Testis (tissue), 2 donors: ENCODE measurements at regions not wholly inside any gene's neighbourhood (a gene's known extent, or its start where the extent isn't known, plus 50 kb on each side); places are given as distances from the start of the nearest gene placed in this dataset.

Experiments used
- POLR2A ChIP-seq: fragments of 450-650 bp; IDR thresholded peaks from one replicate; pipeline ENCODE4 v1.6.1; 2017; ENCODE audit warnings: antibody characterized with exemption, mild to moderate bottlenecking, moderate library complexity
- TF ChIP-seq, protein P1 (sequence below), 3 experiments: fragments of 450-650 bp in 2 of 3; fragments of 200-600 bp in 1 of 3; sonication (generic) in 1 of 3; IDR thresholded peaks; one replicate each; pipeline ENCODE4 v1.5.1; 2016 to 2019; ENCODE audit warnings: antibody characterized with exemption in 3 of 3, mild to moderate bottlenecking in 2 of 3, moderate library complexity in 1 of 3

DNA sequence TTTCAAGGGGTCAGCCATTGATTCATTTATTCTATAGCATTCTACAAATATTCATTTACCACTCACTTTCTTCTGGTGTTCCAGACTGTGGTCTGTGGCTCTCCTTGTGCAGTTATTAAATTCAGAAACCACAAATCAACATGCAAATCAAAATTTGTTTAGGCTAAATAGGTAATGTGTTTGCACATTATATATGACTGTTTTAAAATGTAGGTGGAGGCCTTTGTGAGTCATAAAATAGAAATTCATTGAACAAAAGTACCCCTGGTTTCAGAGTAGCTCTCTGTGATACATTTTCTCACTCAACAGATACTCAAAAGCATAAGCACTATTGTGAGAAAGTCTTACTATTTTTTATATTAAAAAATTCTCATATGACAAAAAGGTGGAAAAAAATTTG is 385.5 kb upstream of the TSHZ2 start:
- TF ChIP-seq, protein P1, sequence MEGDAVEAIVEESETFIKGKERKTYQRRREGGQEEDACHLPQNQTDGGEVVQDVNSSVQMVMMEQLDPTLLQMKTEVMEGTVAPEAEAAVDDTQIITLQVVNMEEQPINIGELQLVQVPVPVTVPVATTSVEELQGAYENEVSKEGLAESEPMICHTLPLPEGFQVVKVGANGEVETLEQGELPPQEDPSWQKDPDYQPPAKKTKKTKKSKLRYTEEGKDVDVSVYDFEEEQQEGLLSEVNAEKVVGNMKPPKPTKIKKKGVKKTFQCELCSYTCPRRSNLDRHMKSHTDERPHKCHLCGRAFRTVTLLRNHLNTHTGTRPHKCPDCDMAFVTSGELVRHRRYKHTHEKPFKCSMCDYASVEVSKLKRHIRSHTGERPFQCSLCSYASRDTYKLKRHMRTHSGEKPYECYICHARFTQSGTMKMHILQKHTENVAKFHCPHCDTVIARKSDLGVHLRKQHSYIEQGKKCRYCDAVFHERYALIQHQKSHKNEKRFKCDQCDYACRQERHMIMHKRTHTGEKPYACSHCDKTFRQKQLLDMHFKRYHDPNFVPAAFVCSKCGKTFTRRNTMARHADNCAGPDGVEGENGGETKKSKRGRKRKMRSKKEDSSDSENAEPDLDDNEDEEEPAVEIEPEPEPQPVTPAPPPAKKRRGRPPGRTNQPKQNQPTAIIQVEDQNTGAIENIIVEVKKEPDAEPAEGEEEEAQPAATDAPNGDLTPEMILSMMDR (IDR thresholded peaks at IDR 0.05), result no peak
- TF ChIP-seq POLR2A, result no peak
